HepG2 (cell line): ENCODE measurements at regions not wholly inside any gene's neighbourhood (a gene's known extent, or its start where the extent isn't known, plus 50 kb on each side); places are given as distances from the start of the nearest gene placed in this dataset.

Source experiments
- ATAC-seq: fragments of 200-7000 bp; cut with Tn5 transposase; 3 replicates; pipeline ENCODE4 v1.9.1; 2020; ENCODE audit warnings: mild to moderate bottlenecking, moderate library complexity
- BruUV-seq: library from RNA; stranded (reverse); fragments of 400-500 nt; replicated peaks from 2 replicates; lab custom pipeline; 2021; lab: Mats Ljungman, UMichigan
- CTCF ChIA-PET: fragments of 300-600 bp; formaldehyde crosslinking; extraction: SDS; loops from one replicate; lab custom pipeline; 2021; ENCODE audit warnings: low total read pairs, inconsistent platforms, low intra/inter-chr PET ratio; lab: Yijun Ruan, JAX
- POLR2A ChIA-PET: fragments of 350-600 bp; sonication (Branson Sonifier 250); formaldehyde crosslinking; loops from one replicate; lab custom pipeline; 2020; ENCODE audit warnings: antibody characterized with exemption, inconsistent platforms; lab: Yijun Ruan, JAX
- DNase-seq: peaks from one replicate; pipeline ENCODE4 v3.0.0-alpha.2; 2015; ENCODE audit warnings: low spot score
- FAIRE-seq: peaks from 3 replicates; lab custom pipeline; 2011; peaks lifted over from hg19 to GRCh38; lab: Jason Lieb, UNC
- H2AFZ ChIP-seq: one replicate; pipeline ENCODE4 v1.6.1; 2011; ENCODE audit warnings: low read length, inconsistent platforms
- H3K27ac ChIP-seq: fragments of 300-600 bp; 3 replicates; pipeline ENCODE4 v1.8.0; 2011; ENCODE audit warnings: mixed run types, mild to moderate bottlenecking, mixed read lengths, low read length, inconsistent platforms; ENCODE audit not compliant: insufficient read depth; ENCODE audit errors: extremely low read length
- H3K27me3 ChIP-seq, 2 experiments: fragments of 200-600 bp in 1 of 2; 2 replicates in 1 of 2; 3 replicates in 1 of 2; pipeline versions ENCODE4 v1.6.0 to v1.8.0; 2011; ENCODE audit warnings: low read length in 2 of 2, mild to moderate bottlenecking in 2 of 2, moderate library complexity in 2 of 2, inconsistent platforms in 1 of 2; ENCODE audit not compliant: insufficient read depth in 2 of 2, control insufficient read depth in 1 of 2
- H3K36me3 ChIP-seq, 2 experiments: fragments of 200-600 bp in 1 of 2; replicated peaks in 1 of 2; 2 replicates in 1 of 2; 3 replicates in 1 of 2; pipeline versions ENCODE4 v1.5.1 to v1.8.0; 2011; ENCODE audit warnings: low read length in 2 of 2, inconsistent platforms in 1 of 2; ENCODE audit not compliant: insufficient read depth in 2 of 2, control insufficient read depth in 1 of 2
- H3K4me1 ChIP-seq: 2 replicates; pipeline ENCODE4 v1.5.1; 2012; ENCODE audit warnings: low read length, inconsistent platforms; ENCODE audit not compliant: insufficient read depth
- H3K4me2 ChIP-seq: 2 replicates; pipeline ENCODE4 v1.6.0; 2011; ENCODE audit warnings: low read depth, low read length, inconsistent platforms
- H3K4me3 ChIP-seq, 3 experiments: fragments of 200-600 bp in 1 of 3; sonication (generic), shearing (Covaris generic) in 1 of 3; replicated peaks in 1 of 3; 2 replicates each; pipeline ENCODE4 v1.5.1; 2011 to 2016; ENCODE audit warnings: low read length in 3 of 3, inconsistent platforms in 2 of 3, low read depth in 2 of 3, mild to moderate bottlenecking in 2 of 3, control low read depth in 1 of 3, mixed read lengths in 1 of 3; ENCODE audit not compliant: insufficient read depth in 1 of 3
- H3K79me2 ChIP-seq: one replicate; pipeline ENCODE4 v1.6.1; 2011; ENCODE audit warnings: low read length, inconsistent platforms; ENCODE audit not compliant: insufficient read depth
- H3K9ac ChIP-seq: 2 replicates; pipeline ENCODE4 v1.6.0; 2011; ENCODE audit warnings: mild to moderate bottlenecking, low read depth, low read length, inconsistent platforms; ENCODE audit not compliant: insufficient read depth
- H3K9me3 ChIP-seq: 2 replicates; pipeline ENCODE4 v1.5.1; 2012; ENCODE audit warnings: mild to moderate bottlenecking, low read length
- H4K20me1 ChIP-seq: 2 replicates; pipeline ENCODE4 v1.6.0; 2011; ENCODE audit warnings: inconsistent platforms, mild to moderate bottlenecking, low read length, moderate library complexity; ENCODE audit not compliant: insufficient read depth
- MXD1 ChIP-seq: sonication (generic); formaldehyde crosslinking; IDR thresholded peaks from 2 replicates; pipeline ENCODE4 v1.4.0; 2020; ENCODE audit warnings: mild to moderate bottlenecking, missing genetic modification reagents
- ZKSCAN8 ChIP-seq: IDR thresholded peaks from 2 replicates; pipeline ENCODE4 v1.6.1; 2016; ENCODE audit warnings: borderline replicate concordance, missing genetic modification reagents, missing compliant biosample characterization
- WGBS: methylation state at CpG from one replicate; pipeline ENCODE4 v1.1.6; 2017; ENCODE audit warnings: low lambda C conversion rate; 5-methylcytosine and 5-hydroxymethylcytosine counted together
- in situ Hi-C: cut with HindIII; loops from 2 replicates; pipeline ENCODE4 v1.10.0; 2017; ENCODE audit warnings: low pct_unique_long_range_greater_than_20kb; ENCODE audit not compliant: extremely low pct_ligation_motif_present
- intact Hi-C: fragments of 100-400 bp; cut with micrococcal nuclease; formaldehyde crosslinking; loops from one replicate; pipeline ENCODE4 v1.10.0; 2022; ENCODE audit not compliant: unreplicated experiment
- TF ChIP-seq, protein P1 (sequence below), 2 experiments: fragments of 450-650 bp in 1 of 2; sonication (generic) in 1 of 2; formaldehyde crosslinking in 1 of 2; IDR thresholded peaks; 2 replicates each; pipeline versions ENCODE4 v1.6.1 to v1.8.0; 2016 to 2022; ENCODE audit warnings: antibody characterized with exemption in 1 of 2, mild to moderate bottlenecking in 1 of 2, missing genetic modification reagents in 1 of 2
- TF ChIP-seq, protein P2 (sequence below): sonication (generic); formaldehyde crosslinking; IDR thresholded peaks from 2 replicates; pipeline ENCODE4 v1.4.0; 2020; ENCODE audit warnings: missing genetic modification reagents

DNA sequence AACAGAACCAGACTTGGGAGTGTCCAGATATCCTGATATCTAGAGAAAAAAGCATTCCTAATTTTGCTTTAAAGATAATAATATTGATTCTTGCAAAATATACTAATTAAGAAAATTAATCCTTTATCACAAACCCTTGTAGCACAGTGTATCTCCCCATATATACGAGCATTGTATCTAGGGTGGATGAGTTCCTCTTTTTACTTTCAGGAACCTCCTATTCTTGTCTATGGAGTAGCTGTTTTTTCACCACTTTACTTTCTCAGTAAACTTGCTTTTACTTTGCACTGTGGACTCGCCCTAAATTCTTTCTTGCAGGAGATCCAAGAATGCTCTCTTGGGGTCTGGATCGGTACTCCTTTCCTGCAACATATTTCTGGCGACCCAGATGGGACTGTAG, 103.9 kb downstream of the GLUD2 start:
- ATAC-seq: no peak
- DNase-seq: no peak
- H4K20me1 ChIP-seq: no peaks in the 10 kb centered on the region

More for the DNA sequence above, 103.9 kb downstream of the GLUD2 start:
- Histone ChIP-seq H3K4me3 (no peak overlapping the region), H3K36me3 (no peaks in the 10 kb centered on the region), H3K4me2 (no peak overlapping the region), H3K79me2 (no peaks in the 10 kb centered on the region), H3K27ac (no peak overlapping the region), H3K9ac (no peak overlapping the region), H3K27me3 (no peaks in the 10 kb centered on the region), H3K9me3 (no peaks in the 10 kb centered on the region), H2AFZ (no peak overlapping the region), H3K4me1 (no peaks in the 10 kb centered on the region)
- BruUV-seq: no TSS peak
- no peak for TF ChIP-seq ZKSCAN8 (CRISPR knock-in tag)
- TF ChIP-seq MXD1: no peak
- TF ChIP-seq, protein P1, sequence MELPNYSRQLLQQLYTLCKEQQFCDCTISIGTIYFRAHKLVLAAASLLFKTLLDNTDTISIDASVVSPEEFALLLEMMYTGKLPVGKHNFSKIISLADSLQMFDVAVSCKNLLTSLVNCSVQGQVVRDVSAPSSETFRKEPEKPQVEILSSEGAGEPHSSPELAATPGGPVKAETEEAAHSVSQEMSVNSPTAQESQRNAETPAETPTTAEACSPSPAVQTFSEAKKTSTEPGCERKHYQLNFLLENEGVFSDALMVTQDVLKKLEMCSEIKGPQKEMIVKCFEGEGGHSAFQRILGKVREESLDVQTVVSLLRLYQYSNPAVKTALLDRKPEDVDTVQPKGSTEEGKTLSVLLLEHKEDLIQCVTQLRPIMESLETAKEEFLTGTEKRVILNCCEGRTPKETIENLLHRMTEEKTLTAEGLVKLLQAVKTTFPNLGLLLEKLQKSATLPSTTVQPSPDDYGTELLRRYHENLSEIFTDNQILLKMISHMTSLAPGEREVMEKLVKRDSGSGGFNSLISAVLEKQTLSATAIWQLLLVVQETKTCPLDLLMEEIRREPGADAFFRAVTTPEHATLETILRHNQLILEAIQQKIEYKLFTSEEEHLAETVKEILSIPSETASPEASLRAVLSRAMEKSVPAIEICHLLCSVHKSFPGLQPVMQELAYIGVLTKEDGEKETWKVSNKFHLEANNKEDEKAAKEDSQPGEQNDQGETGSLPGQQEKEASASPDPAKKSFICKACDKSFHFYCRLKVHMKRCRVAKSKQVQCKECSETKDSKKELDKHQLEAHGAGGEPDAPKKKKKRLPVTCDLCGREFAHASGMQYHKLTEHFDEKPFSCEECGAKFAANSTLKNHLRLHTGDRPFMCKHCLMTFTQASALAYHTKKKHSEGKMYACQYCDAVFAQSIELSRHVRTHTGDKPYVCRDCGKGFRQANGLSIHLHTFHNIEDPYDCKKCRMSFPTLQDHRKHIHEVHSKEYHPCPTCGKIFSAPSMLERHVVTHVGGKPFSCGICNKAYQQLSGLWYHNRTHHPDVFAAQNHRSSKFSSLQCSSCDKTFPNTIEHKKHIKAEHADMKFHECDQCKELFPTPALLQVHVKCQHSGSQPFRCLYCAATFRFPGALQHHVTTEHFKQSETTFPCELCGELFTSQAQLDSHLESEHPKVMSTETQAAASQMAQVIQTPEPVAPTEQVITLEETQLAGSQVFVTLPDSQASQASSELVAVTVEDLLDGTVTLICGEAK (IDR thresholded peaks at IDR 0.05): no peak
- TF ChIP-seq, protein P1 (CRISPR knock-in tag; IDR thresholded peaks at IDR 0.05): no peak
- TF ChIP-seq, protein P2, sequence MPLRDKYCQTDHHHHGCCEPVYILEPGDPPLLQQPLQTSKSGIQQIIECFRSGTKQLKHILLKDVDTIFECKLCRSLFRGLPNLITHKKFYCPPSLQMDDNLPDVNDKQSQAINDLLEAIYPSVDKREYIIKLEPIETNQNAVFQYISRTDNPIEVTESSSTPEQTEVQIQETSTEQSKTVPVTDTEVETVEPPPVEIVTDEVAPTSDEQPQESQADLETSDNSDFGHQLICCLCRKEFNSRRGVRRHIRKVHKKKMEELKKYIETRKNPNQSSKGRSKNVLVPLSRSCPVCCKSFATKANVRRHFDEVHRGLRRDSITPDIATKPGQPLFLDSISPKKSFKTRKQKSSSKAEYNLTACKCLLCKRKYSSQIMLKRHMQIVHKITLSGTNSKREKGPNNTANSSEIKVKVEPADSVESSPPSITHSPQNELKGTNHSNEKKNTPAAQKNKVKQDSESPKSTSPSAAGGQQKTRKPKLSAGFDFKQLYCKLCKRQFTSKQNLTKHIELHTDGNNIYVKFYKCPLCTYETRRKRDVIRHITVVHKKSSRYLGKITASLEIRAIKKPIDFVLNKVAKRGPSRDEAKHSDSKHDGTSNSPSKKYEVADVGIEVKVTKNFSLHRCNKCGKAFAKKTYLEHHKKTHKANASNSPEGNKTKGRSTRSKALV (CRISPR knock-in tag): no peak
- intact Hi-C loops: no loop called here
- POLR2A ChIA-PET: no interaction called here
- WGBS: 0% methylated on average over 4 of the region's 4 CpGs
- in situ Hi-C loops: no loop called here
- CTCF ChIA-PET: no interaction called here
- FAIRE-seq: no peak
